Endothelial cell of umbilical vein (primary cell): ENCODE measurements at regions not wholly inside any gene's neighbourhood (a gene's known extent, or its start where the extent isn't known, plus 50 kb on each side); places are given as distances from the start of the nearest gene placed in this dataset.

ENCODE experiments used
- BruUV-seq: library from RNA; stranded (reverse); fragments of 400-500 nt; replicated peaks from 2 replicates; lab custom pipeline; 2021; lab: Mats Ljungman, UMichigan
- CTCF ChIA-PET: fragments of 300-600, 350-600 bp; sonication (Branson Sonifier 250); formaldehyde crosslinking; loops from one replicate; lab custom pipeline; 2021; ENCODE audit warnings: antibody characterized with exemption, inconsistent platforms; lab: Charles Lee
- POLR2A ChIA-PET: fragments of 300-600, 350-600 bp; sonication (Branson Sonifier 250); formaldehyde crosslinking; loops from one replicate; lab custom pipeline; 2021; ENCODE audit warnings: antibody characterized with exemption, inconsistent platforms; lab: Charles Lee
- DNase-seq: peaks from one replicate; pipeline ENCODE4 v3.0.0-alpha.2; 2011; ENCODE audit warnings: low read depth, low spot score
- FAIRE-seq: peaks from 2 replicates; lab custom pipeline; 2011; peaks lifted over from hg19 to GRCh38; lab: Jason Lieb, UNC
- H2AFZ ChIP-seq: 2 replicates; pipeline ENCODE4 v1.6.0; 2012; ENCODE audit warnings: low read depth, low read length, control low read depth, inconsistent platforms
- H3K27ac ChIP-seq: 2 replicates; pipeline ENCODE4 v1.5.1; 2011; ENCODE audit warnings: low read depth, mild to moderate bottlenecking, control low read depth, low read length, moderate library complexity; ENCODE audit not compliant: insufficient read depth
- H3K27me3 ChIP-seq, 2 experiments: 2 replicates each; pipeline versions ENCODE4 v1.6.0 to v1.6.1; 2011; ENCODE audit warnings: low read length in 2 of 2, mixed read lengths in 1 of 2; ENCODE audit not compliant: control insufficient read depth in 2 of 2, insufficient read depth in 2 of 2
- H3K36me3 ChIP-seq, 2 experiments: 2 replicates in 1 of 2; 3 replicates in 1 of 2; pipeline ENCODE4 v1.5.1; 2011; ENCODE audit warnings: low read length in 2 of 2, mild to moderate bottlenecking in 1 of 2, moderate library complexity in 1 of 2; ENCODE audit not compliant: control insufficient read depth in 2 of 2, insufficient read depth in 2 of 2; ENCODE audit errors: extremely low read depth in 1 of 2
- H3K4me1 ChIP-seq: 3 replicates; pipeline ENCODE4 v1.5.1; 2011; ENCODE audit warnings: mild to moderate bottlenecking, low read length; ENCODE audit not compliant: control insufficient read depth, insufficient read depth; ENCODE audit errors: extremely low read depth
- H3K4me2 ChIP-seq: 2 replicates; pipeline ENCODE4 v1.6.1; 2011; ENCODE audit warnings: low read length, control low read depth, mixed read lengths; ENCODE audit not compliant: insufficient read depth
- H3K4me3 ChIP-seq, 3 experiments: fragments of 200-600 bp in 1 of 3; sonication (generic), shearing (Covaris generic) in 1 of 3; replicated peaks in 1 of 3; 2 replicates each; pipeline ENCODE4 v1.5.1; 2011 to 2016; ENCODE audit warnings: control low read depth in 3 of 3, low read length in 3 of 3, mild to moderate bottlenecking in 2 of 3, inconsistent platforms in 1 of 3, low read depth in 1 of 3, moderate library complexity in 1 of 3; ENCODE audit not compliant: insufficient read depth in 1 of 3
- H3K79me2 ChIP-seq: 2 replicates; pipeline ENCODE4 v1.6.0; 2012; ENCODE audit warnings: low read length, inconsistent platforms; ENCODE audit not compliant: control insufficient read depth, insufficient read depth
- H3K9ac ChIP-seq: replicated peaks from 2 replicates; pipeline ENCODE3; 2011; ENCODE audit warnings: low read length, control low read depth; ENCODE audit not compliant: insufficient read depth; ENCODE audit errors: extremely low read depth
- H3K9me1 ChIP-seq: replicated peaks from 3 replicates; pipeline ENCODE4 v1.6.0; 2011; ENCODE audit warnings: mild to moderate bottlenecking, low read length; ENCODE audit not compliant: control insufficient read depth, insufficient read depth; ENCODE audit errors: extremely low read depth
- H3K9me3 ChIP-seq: replicated peaks from 2 replicates; pipeline ENCODE4 v1.5.1; 2012; ENCODE audit warnings: low read length, inconsistent platforms; ENCODE audit not compliant: control insufficient read depth, insufficient read depth
- H4K20me1 ChIP-seq: replicated peaks from 2 replicates; pipeline ENCODE3; 2011; ENCODE audit warnings: mild to moderate bottlenecking, low read length; ENCODE audit not compliant: control insufficient read depth, insufficient read depth; ENCODE audit errors: extremely low read depth
- EZH2 ChIP-seq: IDR thresholded peaks from 2 replicates; pipeline ENCODE4 v1.6.1; 2012; ENCODE audit warnings: borderline replicate concordance, low read depth, mild to moderate bottlenecking, moderate library complexity, low read length, inconsistent platforms; ENCODE audit not compliant: severe bottlenecking
- FOS ChIP-seq: IDR thresholded peaks from 2 replicates; pipeline ENCODE4 v1.6.1; 2011; ENCODE audit warnings: mild to moderate bottlenecking, low read length, moderate library complexity, borderline replicate concordance; ENCODE audit not compliant: insufficient read depth
- GATA2 ChIP-seq: IDR thresholded peaks from 2 replicates; pipeline ENCODE4 v1.7.0; 2011; ENCODE audit warnings: low read depth, mild to moderate bottlenecking, moderate library complexity, mixed read lengths, low read length; ENCODE audit not compliant: insufficient read length, insufficient read depth
- JUN ChIP-seq: IDR thresholded peaks from 2 replicates; pipeline ENCODE4 v1.6.1; 2011; ENCODE audit warnings: borderline replicate concordance, low read depth; ENCODE audit not compliant: insufficient read length, insufficient read depth
- MYC ChIP-seq: IDR thresholded peaks from one replicate; pipeline ENCODE4 v1.6.1; 2011; ENCODE audit warnings: mild to moderate bottlenecking, low read depth, low read length
- POLR2A ChIP-seq: IDR thresholded peaks from 2 replicates; pipeline ENCODE4 v1.6.1; 2012; ENCODE audit warnings: low read depth, mild to moderate bottlenecking, control low read depth, low read length
- POLR2AphosphoS5 ChIP-seq: IDR thresholded peaks from 2 replicates; pipeline ENCODE4 v1.6.1; 2012; ENCODE audit warnings: low read depth, mild to moderate bottlenecking, control low read depth, low read length, moderate library complexity; ENCODE audit not compliant: insufficient read depth
- dilution Hi-C: fragments of 300-500 bp; cut with MboI; formaldehyde crosslinking; loops from one replicate; pipeline ENCODE4 v1.15.0; 2019; ENCODE audit warnings: low sequenced_read_pairs; ENCODE audit not compliant: extremely low pct_ligation_motif_present
- intact Hi-C: fragments of 100-400 bp; cut with micrococcal nuclease; formaldehyde crosslinking; loops from one replicate; pipeline ENCODE4 v1.10.0; 2022
- TF ChIP-seq, protein P1 (sequence below): IDR thresholded peaks from 2 replicates; pipeline ENCODE4 v1.6.1; 2011; ENCODE audit not compliant: insufficient read depth, insufficient read length
- TF ChIP-seq, protein P2 (sequence below), 2 donors: IDR thresholded peaks; 1 replicate in 1 of 2; 2 replicates in 1 of 2; pipeline ENCODE4 v1.5.1; 2011; ENCODE audit warnings: low read length in 2 of 2, mild to moderate bottlenecking in 2 of 2, moderate library complexity in 2 of 2, control low read depth in 1 of 2, inconsistent platforms in 1 of 2, low read depth in 1 of 2; ENCODE audit not compliant: insufficient read depth in 1 of 2; ENCODE audit errors: extremely low read depth in 1 of 2

DNA sequence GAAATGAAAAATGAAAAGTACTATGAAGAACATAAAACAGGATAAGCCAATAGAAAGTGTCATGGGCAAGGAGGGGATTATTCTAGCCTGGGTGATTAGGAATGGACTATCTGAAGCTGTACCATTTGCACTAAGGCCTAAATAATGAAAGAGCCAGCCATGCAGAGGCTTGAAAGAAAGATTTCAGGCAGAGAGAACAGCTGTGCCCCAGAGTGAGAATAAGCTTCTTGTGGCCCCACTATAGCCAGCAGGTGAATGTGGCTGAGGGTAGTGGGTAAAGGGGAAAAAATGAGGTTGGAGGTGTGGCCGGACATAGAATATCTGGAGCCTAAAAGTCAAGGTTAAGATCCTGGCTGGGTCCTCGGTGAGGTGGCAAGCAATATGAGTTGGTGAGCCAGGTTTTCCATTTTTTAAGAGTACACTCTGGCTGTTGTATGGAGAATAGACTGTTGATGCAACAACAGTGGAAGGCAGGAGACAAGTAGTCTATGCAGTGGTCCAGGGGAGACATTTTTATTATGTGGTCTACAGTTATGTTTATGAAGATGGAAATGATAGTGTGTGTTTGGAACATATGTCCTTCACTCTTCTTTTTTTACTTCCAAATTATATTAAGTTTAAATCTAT is 135.2 kb upstream of the SETBP1 start:
- dilution Hi-C loops (no loop called here), intact Hi-C loops (no loop called here)
- Histone ChIP-seq H3K27me3 (no peaks in the 10 kb centered on the region), H3K27ac (no peak overlapping the region), H3K79me2 (no peaks in the 10 kb centered on the region), H3K4me1 (no peaks in the 10 kb centered on the region), H3K36me3 (no peaks in the 10 kb centered on the region), H3K9me3 (no peaks in the 10 kb centered on the region), H3K4me2 (no peak overlapping the region), H4K20me1 (no peaks in the 10 kb centered on the region), H2AFZ (no peak overlapping the region), H3K9me1 (no peaks in the 10 kb centered on the region), H3K9ac (no peak overlapping the region), H3K4me3 (no peak overlapping the region)
- no TSS peak for BruUV-seq
- DNase-seq (no peak), FAIRE-seq (no peak)
- POLR2A ChIA-PET: no interaction called here
- CTCF ChIA-PET: no interaction called here
- TF ChIP-seq JUN: no peak
- TF ChIP-seq FOS: no peak
- no peak for TF ChIP-seq POLR2A
- no peak for TF ChIP-seq POLR2AphosphoS5
- TF ChIP-seq, protein P1, sequence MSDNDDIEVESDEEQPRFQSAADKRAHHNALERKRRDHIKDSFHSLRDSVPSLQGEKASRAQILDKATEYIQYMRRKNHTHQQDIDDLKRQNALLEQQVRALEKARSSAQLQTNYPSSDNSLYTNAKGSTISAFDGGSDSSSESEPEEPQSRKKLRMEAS: no peak
- no peak for TF ChIP-seq EZH2
- no peak for TF ChIP-seq MYC
- TF ChIP-seq, protein P2, sequence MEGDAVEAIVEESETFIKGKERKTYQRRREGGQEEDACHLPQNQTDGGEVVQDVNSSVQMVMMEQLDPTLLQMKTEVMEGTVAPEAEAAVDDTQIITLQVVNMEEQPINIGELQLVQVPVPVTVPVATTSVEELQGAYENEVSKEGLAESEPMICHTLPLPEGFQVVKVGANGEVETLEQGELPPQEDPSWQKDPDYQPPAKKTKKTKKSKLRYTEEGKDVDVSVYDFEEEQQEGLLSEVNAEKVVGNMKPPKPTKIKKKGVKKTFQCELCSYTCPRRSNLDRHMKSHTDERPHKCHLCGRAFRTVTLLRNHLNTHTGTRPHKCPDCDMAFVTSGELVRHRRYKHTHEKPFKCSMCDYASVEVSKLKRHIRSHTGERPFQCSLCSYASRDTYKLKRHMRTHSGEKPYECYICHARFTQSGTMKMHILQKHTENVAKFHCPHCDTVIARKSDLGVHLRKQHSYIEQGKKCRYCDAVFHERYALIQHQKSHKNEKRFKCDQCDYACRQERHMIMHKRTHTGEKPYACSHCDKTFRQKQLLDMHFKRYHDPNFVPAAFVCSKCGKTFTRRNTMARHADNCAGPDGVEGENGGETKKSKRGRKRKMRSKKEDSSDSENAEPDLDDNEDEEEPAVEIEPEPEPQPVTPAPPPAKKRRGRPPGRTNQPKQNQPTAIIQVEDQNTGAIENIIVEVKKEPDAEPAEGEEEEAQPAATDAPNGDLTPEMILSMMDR (IDR thresholded peaks at IDR 0.05; ENCODE audit: extremely low read depth in 1 of 2, insufficient read depth in 1 of 2, low read depth in 1 of 2, low read length in 2 of 2): no peak
- TF ChIP-seq GATA2: no peak
